Suprapubic skin (tissue), 4 donors: ENCODE measurements at regions not wholly inside any gene's neighbourhood (a gene's known extent, or its start where the extent isn't known, plus 50 kb on each side); places are given as distances from the start of the nearest gene placed in this dataset.

Source experiments
- DNase-seq, 2 donors: peaks; one replicate each; pipeline ENCODE4 v3.0.0-alpha.2; 2019; ENCODE audit warnings: low spot score in 2 of 2
- H3K27ac ChIP-seq: fragments of 200-600 bp; sonication (generic); one replicate; pipeline ENCODE4 v1.5.1; 2019
- H3K27me3 ChIP-seq: fragments of 200-600 bp; sonication (generic); one replicate; pipeline ENCODE4 v1.5.1; 2019
- H3K36me3 ChIP-seq: fragments of 200-600 bp; sonication (generic); one replicate; pipeline ENCODE4 v1.5.1; 2019
- H3K4me1 ChIP-seq: fragments of 200-600 bp; sonication (generic); one replicate; pipeline ENCODE4 v1.5.1; 2019
- H3K4me3 ChIP-seq: fragments of 200-600 bp; sonication (generic); one replicate; pipeline ENCODE4 v1.5.1; 2019; ENCODE audit warnings: mild to moderate bottlenecking
- H3K9me3 ChIP-seq: fragments of 200-600 bp; sonication (generic); one replicate; pipeline ENCODE4 v1.5.1; 2019
- CTCF ChIP-seq, 2 donors: fragments of 200-600 bp in 1 of 2; fragments of 450-650 bp in 1 of 2; sonication (generic) in 1 of 2; IDR thresholded peaks; one replicate each; pipeline ENCODE4 v1.5.1; 2016 to 2019; ENCODE audit warnings: antibody characterized with exemption in 2 of 2, mild to moderate bottlenecking in 1 of 2, moderate library complexity in 1 of 2
- EP300 ChIP-seq: sonication (generic); formaldehyde crosslinking; IDR thresholded peaks from one replicate; pipeline ENCODE4 v1.6.1; 2017; ENCODE audit warnings: antibody characterized with exemption
- POLR2A ChIP-seq, 2 donors: fragments of 450-650 bp; IDR thresholded peaks; one replicate each; pipeline ENCODE4 v1.6.1; 2017; ENCODE audit warnings: antibody characterized with exemption in 2 of 2, mild to moderate bottlenecking in 2 of 2, moderate library complexity in 2 of 2
- POLR2AphosphoS5 ChIP-seq, 3 donors: sonication (generic); formaldehyde crosslinking; IDR thresholded peaks; one replicate each; pipeline ENCODE4 v1.6.1; 2017; ENCODE audit warnings: antibody characterized with exemption in 3 of 3
- WGBS: methylation state at CpG from one replicate; pipeline ENCODE4 v1.1.5; 2018; 5-methylcytosine and 5-hydroxymethylcytosine counted together

GRCh38 chr10:123496996-123497660, 169.0 kb upstream of the GPR26 start:
- no peak overlapping the region for H3K4me3 ChIP-seq
- H3K27me3 ChIP-seq = peaks cover 11% of the 10 kb centered on the region
- DNase-seq = no peak
- 69% methylated on average over 10 of the region's 10 CpGs for WGBS
- no peaks in the 10 kb centered on the region for H3K9me3 ChIP-seq
- H3K36me3 ChIP-seq = no peaks in the 10 kb centered on the region
- no peaks in the 10 kb centered on the region for H3K4me1 ChIP-seq
- no peak overlapping the region for H3K27ac ChIP-seq
- TF ChIP-seq CTCF (IDR thresholded peaks at IDR 0.05) = no peak
- TF ChIP-seq EP300 = no peak
- no peak for TF ChIP-seq POLR2A (IDR thresholded peaks at IDR 0.05)
- no peak for TF ChIP-seq POLR2AphosphoS5 (IDR thresholded peaks at IDR 0.05)

GRCh38 chr10:123500110-123500509, 166.0 kb upstream of the GPR26 start:
- Histone ChIP-seq H3K4me1 (no peaks in the 10 kb centered on the region), H3K27me3 (no peaks in the 10 kb centered on the region), H3K27ac (no peak overlapping the region), H3K4me3 (no peak overlapping the region), H3K9me3 (no peaks in the 10 kb centered on the region), H3K36me3 (no peaks in the 10 kb centered on the region)
- 88% methylated on average over 7 of the region's 7 CpGs for WGBS
- TF ChIP-seq POLR2A (IDR thresholded peaks at IDR 0.05) = no peak
- no peak for TF ChIP-seq POLR2AphosphoS5 (IDR thresholded peaks at IDR 0.05)
- TF ChIP-seq CTCF (IDR thresholded peaks at IDR 0.05) = no peak
- TF ChIP-seq EP300 = no peak
- DNase-seq = no peak

GRCh38 chr10:123501148-123501547, 165.0 kb upstream of the GPR26 start:
- Histone ChIP-seq H3K27ac (no peak overlapping the region), H3K4me1 (no peaks in the 10 kb centered on the region), H3K9me3 (no peaks in the 10 kb centered on the region), H3K27me3 (no peaks in the 10 kb centered on the region), H3K36me3 (no peaks in the 10 kb centered on the region), H3K4me3 (no peak overlapping the region)
- WGBS = 90% methylated on average over 3 of the region's 3 CpGs
- TF ChIP-seq POLR2A (IDR thresholded peaks at IDR 0.05) (no peak), POLR2AphosphoS5 (IDR thresholded peaks at IDR 0.05) (no peak), EP300 (no peak), CTCF (IDR thresholded peaks at IDR 0.05) (no peak)
- DNase-seq = no peak

GRCh38 chr10:123502983-123503382, 163.2 kb upstream of the GPR26 start:
- 70% methylated on average over 1 of the region's 1 CpG for WGBS
- H3K27me3 ChIP-seq = no peaks in the 10 kb centered on the region
- no peak for DNase-seq
- H3K27ac ChIP-seq = no peak overlapping the region
- H3K36me3 ChIP-seq = no peaks in the 10 kb centered on the region
- no peaks in the 10 kb centered on the region for H3K9me3 ChIP-seq
- TF ChIP-seq CTCF (IDR thresholded peaks at IDR 0.05) (no peak), EP300 (no peak), POLR2A (IDR thresholded peaks at IDR 0.05) (no peak), POLR2AphosphoS5 (IDR thresholded peaks at IDR 0.05) (no peak)
- no peaks in the 10 kb centered on the region for H3K4me1 ChIP-seq
- no peak overlapping the region for H3K4me3 ChIP-seq

GRCh38 chr10:123506455-123506854, 159.7 kb upstream of the GPR26 start:
- H3K36me3 ChIP-seq = no peaks in the 10 kb centered on the region

More at GRCh38 chr10:123506455-123506854, 159.7 kb upstream of the GPR26 start:
- Histone ChIP-seq H3K4me3 (no peak overlapping the region), H3K9me3 (no peaks in the 10 kb centered on the region), H3K4me1 (no peaks in the 10 kb centered on the region), H3K27ac (no peak overlapping the region), H3K27me3 (peaks cover 2% of the 10 kb centered on the region)
- 90% methylated on average over 2 of the region's 2 CpGs for WGBS
- no peak for DNase-seq
- TF ChIP-seq EP300 (no peak), POLR2AphosphoS5 (IDR thresholded peaks at IDR 0.05) (no peak), POLR2A (IDR thresholded peaks at IDR 0.05) (no peak), CTCF (IDR thresholded peaks at IDR 0.05) (no peak)
